ENCODE measurements at regions not wholly inside any gene's neighbourhood (a gene's known extent, or its start where the extent isn't known, plus 50 kb on each side); places are given as distances from the start of the nearest gene placed in this dataset.

GRCh38 chr5:124796495-124796894 is 50.1 kb upstream of the ZNF608 start:
- in situ Hi-C loops (cut with HindIII; ENCODE audit: low pct_unique_long_range_greater_than_20kb, low sequenced_read_pairs): no loop called here
- no peak for DNase-seq (ENCODE audit: low read depth in 1 of 2, low spot score in 1 of 2)
- no peak for TF ChIP-seq JUND (IDR thresholded peaks at IDR 0.05; ENCODE audit: low read depth)

- TF ChIP-seq JUND (IDR thresholded peaks at IDR 0.05; ENCODE audit: low read depth): no peak
- in situ Hi-C loops (cut with HindIII; ENCODE audit: low pct_unique_long_range_greater_than_20kb, low sequenced_read_pairs): no loop called here
- no peak for DNase-seq (ENCODE audit: low read depth in 1 of 2, low spot score in 1 of 2)
Observed at GRCh38 chr5:124797665-124798087, 51.2 kb upstream of the ZNF608 start.

GRCh38 chr5:124798890-124799289 is 52.5 kb upstream of the ZNF608 start:
- in situ Hi-C loops (cut with HindIII; ENCODE audit: low pct_unique_long_range_greater_than_20kb, low sequenced_read_pairs): no loop called here
- TF ChIP-seq JUND (IDR thresholded peaks at IDR 0.05; ENCODE audit: low read depth): no peak

GRCh38 chr5:124801551-124801950 is 55.1 kb upstream of the ZNF608 start:
- no peak for TF ChIP-seq JUND (IDR thresholded peaks at IDR 0.05; ENCODE audit: low read depth)
- in situ Hi-C loops (cut with HindIII; ENCODE audit: low pct_unique_long_range_greater_than_20kb, low sequenced_read_pairs): no loop called here
- no peak for DNase-seq (ENCODE audit: low read depth in 1 of 2, low spot score in 1 of 2)

More at GRCh38 chr5:124798890-124799289, 52.5 kb upstream of the ZNF608 start:
- DNase-seq (ENCODE audit: low read depth in 1 of 2, low spot score in 1 of 2): no peak

- TF ChIP-seq JUND (IDR thresholded peaks at IDR 0.05; ENCODE audit: low read depth): no peak
- in situ Hi-C loops (cut with HindIII; ENCODE audit: low pct_unique_long_range_greater_than_20kb, low sequenced_read_pairs): no loop called here
- DNase-seq (ENCODE audit: low read depth in 1 of 2, low spot score in 1 of 2): no peak
Observed at GRCh38 chr5:124803617-124804323, 57.3 kb upstream of the ZNF608 start.

- no peak for TF ChIP-seq JUND (IDR thresholded peaks at IDR 0.05; ENCODE audit: low read depth)
- DNase-seq (ENCODE audit: low read depth in 1 of 2, low spot score in 1 of 2): no peak
- in situ Hi-C loops (cut with HindIII; ENCODE audit: low pct_unique_long_range_greater_than_20kb, low sequenced_read_pairs): no loop called here
Observed at GRCh38 chr5:124806026-124806372, 59.6 kb upstream of the ZNF608 start.

GRCh38 chr5:124806373-124807077 is 60.1 kb upstream of the ZNF608 start:
- in situ Hi-C loops (cut with HindIII; ENCODE audit: low pct_unique_long_range_greater_than_20kb, low sequenced_read_pairs): no loop called here
- TF ChIP-seq JUND (IDR thresholded peaks at IDR 0.05; ENCODE audit: low read depth): no peak
- peak in 1 of 2 experiments; percentile 11 for DNase-seq (ENCODE audit: low read depth in 1 of 2, low spot score in 1 of 2)

- no peak for DNase-seq (ENCODE audit: low read depth in 1 of 2, low spot score in 1 of 2)
- in situ Hi-C loops (cut with HindIII; ENCODE audit: low pct_unique_long_range_greater_than_20kb, low sequenced_read_pairs): no loop called here
- no peak for TF ChIP-seq JUND (IDR thresholded peaks at IDR 0.05; ENCODE audit: low read depth)
Observed at GRCh38 chr5:124808842-124809268, 62.4 kb upstream of the ZNF608 start.

GRCh38 chr5:124810396-124811006 is 64.1 kb upstream of the ZNF608 start:
- no peak for TF ChIP-seq JUND (IDR thresholded peaks at IDR 0.05; ENCODE audit: low read depth)
- in situ Hi-C loops (cut with HindIII; ENCODE audit: low pct_unique_long_range_greater_than_20kb, low sequenced_read_pairs): no loop called here
- DNase-seq (ENCODE audit: low read depth in 1 of 2, low spot score in 1 of 2): no peak

- peak; percentile 18 to 63 for DNase-seq (ENCODE audit: low read depth in 1 of 2, low spot score in 1 of 2)
- no peak for TF ChIP-seq JUND (IDR thresholded peaks at IDR 0.05; ENCODE audit: low read depth)
- in situ Hi-C loops (cut with HindIII; ENCODE audit: low pct_unique_long_range_greater_than_20kb, low sequenced_read_pairs): no loop called here
Observed at GRCh38 chr5:124812771-124813358, 66.4 kb upstream of the ZNF608 start.

- in situ Hi-C loops (cut with HindIII; ENCODE audit: low pct_unique_long_range_greater_than_20kb, low sequenced_read_pairs): no loop called here
- DNase-seq (ENCODE audit: low read depth in 1 of 2, low spot score in 1 of 2): no peak
- no peak for TF ChIP-seq JUND (IDR thresholded peaks at IDR 0.05; ENCODE audit: low read depth)
Observed at GRCh38 chr5:124816381-124816780, 69.9 kb upstream of the ZNF608 start.

GRCh38 chr5:124819201-124819600 is 72.8 kb upstream of the ZNF608 start:
- in situ Hi-C loops (cut with HindIII; ENCODE audit: low pct_unique_long_range_greater_than_20kb, low sequenced_read_pairs): no loop called here
- no peak for TF ChIP-seq JUND (IDR thresholded peaks at IDR 0.05; ENCODE audit: low read depth)
- DNase-seq (ENCODE audit: low read depth in 1 of 2, low spot score in 1 of 2): no peak

- in situ Hi-C loops (cut with HindIII; ENCODE audit: low pct_unique_long_range_greater_than_20kb, low sequenced_read_pairs): no loop called here
- TF ChIP-seq JUND (IDR thresholded peaks at IDR 0.05; ENCODE audit: low read depth): no peak
- no peak for DNase-seq (ENCODE audit: low read depth in 1 of 2, low spot score in 1 of 2)
Observed at GRCh38 chr5:124822647-124823046, 76.2 kb upstream of the ZNF608 start.
